PC-3 (cell line): ENCODE measurements at regions not wholly inside any gene's neighbourhood (a gene's known extent, or its start where the extent isn't known, plus 50 kb on each side); places are given as distances from the start of the nearest gene placed in this dataset.
"Not testable (repeated sequence)": the region's sequence is repeated elsewhere in the genome, so short reads cannot be mapped to it uniquely, and the experiment has no call there.

ENCODE experiments used
- ATAC-seq: fragments of 200-7000 bp; cut with Tn5 transposase; 2 replicates; pipeline ENCODE4 v1.9.1; 2020; ENCODE audit warnings: mild to moderate bottlenecking, moderate library complexity
- BruUV-seq: library from RNA; stranded (reverse); fragments of 400-500 nt; replicated peaks from 2 replicates; lab custom pipeline; 2021; lab: Mats Ljungman, UMichigan
- CTCF ChIA-PET: fragments of 300-600 bp; sonication (Branson Sonifier 250); formaldehyde crosslinking; loops from one replicate; lab custom pipeline; 2022; ENCODE audit warnings: antibody characterized with exemption; lab: Charles Lee
- POLR2A ChIA-PET: fragments of 300-600 bp; sonication (Branson Sonifier 250); formaldehyde crosslinking; loops from one replicate; lab custom pipeline; 2022; ENCODE audit warnings: antibody characterized with exemption; ENCODE audit not compliant: unreplicated experiment; lab: Charles Lee
- DNase-seq: peaks from one replicate; pipeline ENCODE4 v3.0.0-alpha.2; 2015
- H2AFZ ChIP-seq: fragments of 300-600 bp; sonication (generic); 2 replicates; pipeline ENCODE4 v1.6.0; 2016; ENCODE audit warnings: antibody characterized with exemption, low read length
- H3F3A ChIP-seq: fragments of 300-600 bp; sonication (generic); one replicate; pipeline ENCODE4 v1.6.0; 2017; ENCODE audit warnings: antibody characterized with exemption, low read length, control low read depth, mild to moderate bottlenecking; ENCODE audit not compliant: unreplicated experiment
- H3K27ac ChIP-seq: fragments of 300-600 bp; sonication (generic); 2 replicates; pipeline ENCODE4 v1.5.1; 2016; ENCODE audit warnings: mild to moderate bottlenecking, low read length
- H3K27me3 ChIP-seq: fragments of 300-600 bp; sonication (generic); 2 replicates; pipeline ENCODE4 v1.6.1; 2016; ENCODE audit warnings: low read length, mixed read lengths
- H3K36me3 ChIP-seq: fragments of 300-600 bp; sonication (generic); 2 replicates; pipeline ENCODE4 v1.6.1; 2016; ENCODE audit warnings: low read depth, mixed run types, low read length, mixed read lengths
- H3K4me1 ChIP-seq: fragments of 300-600 bp; sonication (generic); 2 replicates; pipeline ENCODE4 v1.5.1; 2016; ENCODE audit warnings: low read length; ENCODE audit not compliant: insufficient read depth
- H3K4me2 ChIP-seq: fragments of 300-600 bp; sonication (generic); 2 replicates; pipeline ENCODE4 v1.6.0; 2016; ENCODE audit warnings: low read length
- H3K4me3 ChIP-seq: fragments of 300-600 bp; sonication (generic); 2 replicates; pipeline ENCODE4 v1.5.1; 2016; ENCODE audit warnings: mild to moderate bottlenecking, low read length, mixed read lengths
- H3K79me2 ChIP-seq: fragments of 300-600 bp; sonication (generic); 2 replicates; pipeline ENCODE4 v1.6.1; 2017; ENCODE audit warnings: low read length, mixed read lengths
- H3K9ac ChIP-seq: fragments of 300-600 bp; sonication (generic); 2 replicates; pipeline ENCODE4 v1.6.0; 2016; ENCODE audit warnings: mild to moderate bottlenecking, low read length
- H3K9me2 ChIP-seq: fragments of 300-600 bp; sonication (generic); replicated peaks from 2 replicates; pipeline ENCODE4 v1.6.1; 2016; ENCODE audit warnings: mixed run types, low read length, mixed read lengths
- H3K9me3 ChIP-seq: fragments of 300-600 bp; sonication (generic); 2 replicates; pipeline ENCODE4 v1.6.1; 2016; ENCODE audit warnings: low read length, mixed read lengths
- H4K20me1 ChIP-seq: fragments of 300-600 bp; sonication (generic); 2 replicates; pipeline ENCODE4 v1.6.1; 2016; ENCODE audit warnings: low read length, mixed read lengths
- EZH2 ChIP-seq: fragments of 300-600 bp; sonication (generic); IDR thresholded peaks from one replicate; pipeline ENCODE4 v1.6.1; 2017; ENCODE audit warnings: antibody characterized with exemption, mild to moderate bottlenecking, low read length; ENCODE audit not compliant: unreplicated experiment
- EZH2phosphoT487 ChIP-seq: fragments of 300-600 bp; sonication (generic); IDR thresholded peaks from 2 replicates; pipeline ENCODE4 v1.6.1; 2018; ENCODE audit warnings: mild to moderate bottlenecking, antibody characterized with exemption, low read length, borderline replicate concordance
- intact Hi-C: fragments of 100-400 bp; cut with micrococcal nuclease; formaldehyde crosslinking; loops from 2 replicates; pipeline ENCODE4 v1.9.0; 2023
- TF ChIP-seq, protein P1 (sequence below): fragments of 300-600 bp; sonication (generic); conservative IDR thresholded peaks from 2 replicates; pipeline ENCODE4 v1.5.1; 2017; ENCODE audit warnings: antibody characterized with exemption, low read depth, mild to moderate bottlenecking, low read length

GRCh38 chr4:125590158-125590557 lies 275.4 kb downstream of the FAT4 start:
- Histone ChIP-seq H3K4me1 (no peaks in the 10 kb centered on the region), H3K4me3 (no peak overlapping the region), H3K4me2 (no peak overlapping the region), H3K36me3 (no peaks in the 10 kb centered on the region), H4K20me1 (no peaks in the 10 kb centered on the region), H3K9me2 (no peaks in the 10 kb centered on the region), H3F3A (no peaks in the 10 kb centered on the region), H3K27ac (no peak overlapping the region), H3K9ac (no peak overlapping the region), H3K9me3 (no peaks in the 10 kb centered on the region), H3K27me3 (no peaks in the 10 kb centered on the region), H2AFZ (no peak overlapping the region), H3K79me2 (no peaks in the 10 kb centered on the region)
- POLR2A ChIA-PET, result no interaction called here
- no peak for ATAC-seq
- BruUV-seq, result no TSS peak
- TF ChIP-seq, protein P1, sequence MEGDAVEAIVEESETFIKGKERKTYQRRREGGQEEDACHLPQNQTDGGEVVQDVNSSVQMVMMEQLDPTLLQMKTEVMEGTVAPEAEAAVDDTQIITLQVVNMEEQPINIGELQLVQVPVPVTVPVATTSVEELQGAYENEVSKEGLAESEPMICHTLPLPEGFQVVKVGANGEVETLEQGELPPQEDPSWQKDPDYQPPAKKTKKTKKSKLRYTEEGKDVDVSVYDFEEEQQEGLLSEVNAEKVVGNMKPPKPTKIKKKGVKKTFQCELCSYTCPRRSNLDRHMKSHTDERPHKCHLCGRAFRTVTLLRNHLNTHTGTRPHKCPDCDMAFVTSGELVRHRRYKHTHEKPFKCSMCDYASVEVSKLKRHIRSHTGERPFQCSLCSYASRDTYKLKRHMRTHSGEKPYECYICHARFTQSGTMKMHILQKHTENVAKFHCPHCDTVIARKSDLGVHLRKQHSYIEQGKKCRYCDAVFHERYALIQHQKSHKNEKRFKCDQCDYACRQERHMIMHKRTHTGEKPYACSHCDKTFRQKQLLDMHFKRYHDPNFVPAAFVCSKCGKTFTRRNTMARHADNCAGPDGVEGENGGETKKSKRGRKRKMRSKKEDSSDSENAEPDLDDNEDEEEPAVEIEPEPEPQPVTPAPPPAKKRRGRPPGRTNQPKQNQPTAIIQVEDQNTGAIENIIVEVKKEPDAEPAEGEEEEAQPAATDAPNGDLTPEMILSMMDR, result no peak
- TF ChIP-seq EZH2phosphoT487 (no peak), EZH2 (no peak)
- intact Hi-C loops, result no loop called here
- DNase-seq, result no peak
- CTCF ChIA-PET, result no interaction called here

DNA sequence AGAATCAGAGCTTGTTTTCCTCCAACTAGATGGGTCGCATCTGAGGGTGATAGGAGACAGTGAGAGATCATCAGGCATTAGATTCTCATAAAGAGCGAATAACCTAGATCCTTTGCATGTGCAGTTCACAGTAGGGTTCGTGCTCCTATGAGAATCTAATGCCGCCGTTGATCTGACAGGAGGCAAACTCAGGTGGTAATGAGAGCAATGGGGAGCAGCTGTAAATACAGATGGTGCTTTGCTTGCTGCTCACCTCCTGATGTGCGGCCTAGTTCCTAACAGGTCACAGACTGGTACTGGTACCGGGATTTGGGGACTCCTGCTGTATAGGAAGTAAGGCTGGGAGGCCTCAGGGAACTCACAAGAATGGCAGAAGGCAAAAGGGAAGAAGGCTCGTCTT lies 276.5 kb downstream of the FAT4 start:
- Histone ChIP-seq H3K36me3 (no peaks in the 10 kb centered on the region), H3K9me2 (no peaks in the 10 kb centered on the region), H4K20me1 (no peaks in the 10 kb centered on the region), H3K9me3 (no peaks in the 10 kb centered on the region), H3K9ac (no peak overlapping the region), H3K27me3 (no peaks in the 10 kb centered on the region), H3F3A (no peaks in the 10 kb centered on the region), H3K4me3 (no peak overlapping the region), H3K4me1 (no peaks in the 10 kb centered on the region), H3K27ac (no peak overlapping the region), H3K79me2 (no peaks in the 10 kb centered on the region), H2AFZ (no peak overlapping the region), H3K4me2 (no peak overlapping the region)
- ChIA-PET POLR2A (no interaction called here), CTCF (no interaction called here)
- DNase-seq (no peak), ATAC-seq (no peak)
- TF ChIP-seq EZH2 (no peak), EZH2phosphoT487 (no peak)
- TF ChIP-seq, protein P1, result no peak
- BruUV-seq, result no TSS peak
- intact Hi-C loops, result no loop called here

GRCh38 chr4:125594056-125594602 lies 279.4 kb downstream of the FAT4 start:
- no TSS peak for BruUV-seq
- Histone ChIP-seq H3K4me2 (no peak overlapping the region), H3F3A (no peaks in the 10 kb centered on the region), H2AFZ (no peak overlapping the region), H3K27me3 (no peaks in the 10 kb centered on the region), H3K9ac (no peak overlapping the region), H3K9me3 (no peaks in the 10 kb centered on the region), H3K9me2 (no peaks in the 10 kb centered on the region), H3K27ac (no peak overlapping the region), H3K79me2 (no peaks in the 10 kb centered on the region), H3K4me3 (no peak overlapping the region), H3K4me1 (no peaks in the 10 kb centered on the region), H4K20me1 (no peaks in the 10 kb centered on the region), H3K36me3 (no peaks in the 10 kb centered on the region)
- no peak for DNase-seq
- TF ChIP-seq, protein P1, result no peak
- TF ChIP-seq EZH2phosphoT487 (no peak), EZH2 (no peak)
- ChIA-PET POLR2A (no interaction called here), CTCF (no interaction called here)
- intact Hi-C loops, result no loop called here
- ATAC-seq, result no peak

DNA sequence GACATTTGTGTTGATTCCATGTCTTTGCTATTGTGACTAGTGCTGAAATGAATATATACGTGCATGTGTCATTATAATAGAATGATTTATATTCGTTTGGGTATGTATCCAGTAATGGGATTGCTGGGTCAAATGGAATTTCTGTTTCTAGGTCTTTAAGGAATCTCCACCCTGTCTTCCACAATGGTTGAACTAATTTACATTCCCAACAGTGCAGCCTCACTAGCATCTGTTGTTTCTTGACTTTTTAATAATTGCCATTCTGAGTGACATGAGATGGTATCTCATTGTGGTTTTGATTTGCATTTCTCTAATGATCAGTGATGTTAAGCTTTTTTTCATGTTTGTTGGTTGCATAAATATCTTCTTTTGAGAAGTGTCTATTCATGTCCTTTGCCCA lies 291.2 kb downstream of the FAT4 start:
- CTCF ChIA-PET, BruUV-seq, H4K20me1 ChIP-seq, POLR2A ChIA-PET, intact Hi-C loops, H3K27me3 ChIP-seq, H3K4me1 ChIP-seq, ATAC-seq, H3K4me3 ChIP-seq, H3K79me2 ChIP-seq, H2AFZ ChIP-seq, H3K9me2 ChIP-seq, H3K4me2 ChIP-seq, H3K36me3 ChIP-seq, H3F3A ChIP-seq, DNase-seq, H3K9me3 ChIP-seq, H3K27ac ChIP-seq, H3K9ac ChIP-seq: not testable (repeated sequence)
